Liver (tissue), 8 donors: ENCODE measurements at regions not wholly inside any gene's neighbourhood (a gene's known extent, or its start where the extent isn't known, plus 50 kb on each side); places are given as distances from the start of the nearest gene placed in this dataset.

Experiments used
- DNase-seq: peaks from one replicate; pipeline ENCODE4 v3.0.0-alpha.2; 2017; ENCODE audit warnings: low spot score
- H3K27ac ChIP-seq, 2 donors: one replicate each; pipeline ENCODE4 v1.7.0; 2013; ENCODE audit warnings: inconsistent platforms in 2 of 2, low read length in 2 of 2, control low read depth in 1 of 2, low read depth in 1 of 2, mild to moderate bottlenecking in 1 of 2
- H3K27me3 ChIP-seq, 4 donors: one replicate each; pipeline versions ENCODE4 v1.6.1 to v1.7.0; 2013; ENCODE audit warnings: low read length in 3 of 4, inconsistent platforms in 1 of 4, mild to moderate bottlenecking in 1 of 4, moderate library complexity in 1 of 4; ENCODE audit not compliant: control insufficient read depth in 4 of 4, insufficient read depth in 4 of 4
- H3K36me3 ChIP-seq, 4 donors: one replicate each; pipeline versions ENCODE4 v1.6.1 to v1.7.0; 2013; ENCODE audit warnings: low read length in 3 of 4, mild to moderate bottlenecking in 3 of 4, low read depth in 1 of 4, moderate library complexity in 1 of 4; ENCODE audit not compliant: control insufficient read depth in 4 of 4, insufficient read depth in 3 of 4
- H3K4me1 ChIP-seq, 4 donors: one replicate each; pipeline versions ENCODE4 v1.6.1 to v1.7.0; 2013; ENCODE audit warnings: low read length in 3 of 4, mild to moderate bottlenecking in 3 of 4, moderate library complexity in 1 of 4; ENCODE audit not compliant: control insufficient read depth in 4 of 4, insufficient read depth in 4 of 4
- H3K4me3 ChIP-seq, 3 donors: one replicate each; pipeline versions ENCODE4 v1.6.1 to v1.7.0; 2013; ENCODE audit warnings: low read length in 3 of 3, control low read depth in 1 of 3, low read depth in 1 of 3, mild to moderate bottlenecking in 1 of 3
- H3K9ac ChIP-seq, 2 donors: one replicate each; pipeline ENCODE4 v1.7.0; 2013; ENCODE audit warnings: low read length in 2 of 2, mild to moderate bottlenecking in 2 of 2, moderate library complexity in 2 of 2, control low read depth in 1 of 2, low read depth in 1 of 2
- H3K9me3 ChIP-seq, 4 donors: one replicate each; pipeline versions ENCODE4 v1.6.1 to v1.7.0; 2013; ENCODE audit warnings: low read length in 3 of 4; ENCODE audit not compliant: control insufficient read depth in 4 of 4
- ATF3 ChIP-seq: IDR thresholded peaks from 2 replicates; pipeline ENCODE4 v1.6.1; 2016; ENCODE audit warnings: antibody characterized with exemption
- CTCF ChIP-seq: fragments of 150-350 bp; IDR thresholded peaks from 2 replicates; pipeline ENCODE4 v1.5.1; 2017; ENCODE audit warnings: improper control_type of control experiment, low read depth, low read length; ENCODE audit not compliant: missing input control
- EGR1 ChIP-seq, 2 donors: IDR thresholded peaks; 2 replicates each; pipeline ENCODE4 v1.6.1; 2016 to 2018; ENCODE audit warnings: antibody characterized with exemption in 2 of 2, low read depth in 2 of 2
- FOXA1 ChIP-seq: IDR thresholded peaks from 2 replicates; pipeline ENCODE4 v1.6.1; 2016; ENCODE audit warnings: antibody characterized with exemption
- FOXA2 ChIP-seq: IDR thresholded peaks from 2 replicates; pipeline ENCODE4 v1.6.1; 2016; ENCODE audit warnings: antibody characterized with exemption
- GABPA ChIP-seq, 2 donors: IDR thresholded peaks in 1 of 2; conservative IDR thresholded peaks in 1 of 2; 2 replicates each; pipeline ENCODE4 v1.6.1; 2016; ENCODE audit warnings: antibody characterized with exemption in 2 of 2, mild to moderate bottlenecking in 1 of 2, moderate library complexity in 1 of 2
- HNF4A ChIP-seq, 2 donors: conservative IDR thresholded peaks; 2 replicates each; pipeline ENCODE4 v1.6.1; 2016; ENCODE audit warnings: antibody characterized with exemption in 2 of 2, mild to moderate bottlenecking in 2 of 2
- HNF4G ChIP-seq: IDR thresholded peaks from 2 replicates; pipeline ENCODE4 v1.6.1; 2016; ENCODE audit warnings: antibody characterized with exemption
- JUND ChIP-seq, 2 donors: IDR thresholded peaks; 2 replicates each; pipeline ENCODE4 v1.6.1; 2016; ENCODE audit warnings: antibody characterized with exemption in 2 of 2
- MAX ChIP-seq: IDR thresholded peaks from 2 replicates; pipeline ENCODE4 v1.6.1; 2016; ENCODE audit warnings: antibody characterized with exemption
- RXRA ChIP-seq, 2 donors: IDR thresholded peaks; 2 replicates each; pipeline ENCODE4 v1.6.1; 2017 to 2018; ENCODE audit warnings: antibody characterized with exemption in 2 of 2, mild to moderate bottlenecking in 1 of 2
- SP1 ChIP-seq: IDR thresholded peaks from 2 replicates; pipeline ENCODE4 v1.6.1; 2018; ENCODE audit warnings: antibody characterized with exemption, mild to moderate bottlenecking
- TAF1 ChIP-seq: conservative IDR thresholded peaks from 2 replicates; pipeline ENCODE4 v1.6.1; 2016; ENCODE audit warnings: antibody characterized with exemption, mild to moderate bottlenecking
- YY1 ChIP-seq: IDR thresholded peaks from 2 replicates; pipeline ENCODE4 v1.6.1; 2016; ENCODE audit warnings: antibody characterized with exemption, mild to moderate bottlenecking
- WGBS: extraction: QIAGEN DNeasy Blood & Tissue Kit; methylation state at CpG from one replicate; pipeline ENCODE4 v1.1.7; 2013; 5-methylcytosine and 5-hydroxymethylcytosine counted together
- donor health status: healthy.
- donor health status: healthy.
- donor health status: healthy.
- donor health status: healthy.
- donor health status: healthy.

GRCh38 chr10:21208666-21209316 lies 311.7 kb upstream of the NEBL start:
- peaks cover 0 to 3% (median 0%) of the 10 kb centered on the region in 4 donors for H3K27me3 ChIP-seq
- no peaks in the 10 kb centered on the region for H3K36me3 ChIP-seq
- H3K9me3 ChIP-seq: peaks cover 0 to 8% (median 7%) of the 10 kb centered on the region in 4 donors
- TF ChIP-seq FOXA1: no peak
- TF ChIP-seq FOXA2: no peak
- no peak for TF ChIP-seq JUND (IDR thresholded peaks at IDR 0.05)
- TF ChIP-seq TAF1: no peak
- TF ChIP-seq HNF4G: no peak
- TF ChIP-seq ATF3: no peak
- H3K4me3 ChIP-seq: no peak overlapping the region
- no peak overlapping the region for H3K9ac ChIP-seq
- no peaks in the 10 kb centered on the region for H3K4me1 ChIP-seq
- H3K27ac ChIP-seq: no peak overlapping the region
- no peak for DNase-seq
- 70% methylated on average over 7 of the region's 7 CpGs for WGBS

- Histone ChIP-seq H3K9me3 (peaks cover 0 to 8% (median 7%) of the 10 kb centered on the region in 4 donors), H3K4me1 (no peaks in the 10 kb centered on the region), H3K27me3 (peaks cover 0 to 3% (median 0%) of the 10 kb centered on the region in 4 donors), H3K36me3 (no peaks in the 10 kb centered on the region), H3K27ac (no peak overlapping the region), H3K9ac (no peak overlapping the region), H3K4me3 (peak overlapping the region in 1 of 3 donors; percentile 1)
- WGBS: 82% methylated on average over 4 of the region's 4 CpGs
- TF ChIP-seq RXRA (IDR thresholded peaks at IDR 0.05) (no peak), ATF3 (no peak), FOXA2 (no peak), TAF1 (no peak), YY1 (no peak)
- no peak for DNase-seq
These were observed 310.9 kb upstream of the NEBL start for GRCh38 chr10:21207852-21208646.

GRCh38 chr10:21205328-21205727 lies 308.2 kb upstream of the NEBL start:
- Histone ChIP-seq H3K9me3 (peaks cover 0 to 8% (median 7%) of the 10 kb centered on the region in 4 donors), H3K27me3 (peaks cover 0 to 3% (median 0%) of the 10 kb centered on the region in 4 donors), H3K4me1 (no peaks in the 10 kb centered on the region), H3K4me3 (no peak overlapping the region), H3K36me3 (no peaks in the 10 kb centered on the region), H3K27ac (no peak overlapping the region), H3K9ac (no peak overlapping the region)
- no peak for DNase-seq
- TF ChIP-seq HNF4G (no peak), YY1 (no peak), SP1 (no peak), GABPA (IDR thresholded peaks at IDR 0.05 in 1 of 2, conservative IDR thresholded peaks at IDR 0.05 in 1 of 2) (no peak), FOXA1 (no peak), CTCF (no peak), HNF4A (conservative IDR thresholded peaks at IDR 0.05) (no peak), RXRA (IDR thresholded peaks at IDR 0.05) (no peak), MAX (no peak), EGR1 (IDR thresholded peaks at IDR 0.05; ENCODE audit: low read depth in 2 of 2) (no peak)
